Erythroblast (primary cell): ENCODE measurements at regions not wholly inside any gene's neighbourhood (a gene's known extent, or its start where the extent isn't known, plus 50 kb on each side); places are given as distances from the start of the nearest gene placed in this dataset.
"Not testable (repeated sequence)": the region's sequence is repeated elsewhere in the genome, so short reads cannot be mapped to it uniquely, and the experiment has no call there.

Source experiments
- GATA1 ChIP-seq: IDR thresholded peaks from 2 replicates; pipeline ENCODE4 v1.6.1; 2011; ENCODE audit warnings: low read depth, mild to moderate bottlenecking, control low read depth, low read length, moderate library complexity
- POLR2A ChIP-seq: IDR thresholded peaks from 2 replicates; pipeline ENCODE4 v1.6.1; 2011; ENCODE audit warnings: mild to moderate bottlenecking, low read length

GRCh38 chr17:15864061-15864460, 80.9 kb upstream of the ADORA2B start:
- not testable (repeated sequence) for TF ChIP-seq POLR2A, GATA1
